Testis (tissue), 2 donors: ENCODE measurements at regions not wholly inside any gene's neighbourhood (a gene's known extent, or its start where the extent isn't known, plus 50 kb on each side); places are given as distances from the start of the nearest gene placed in this dataset.

ENCODE experiments used
- DNase-seq: peaks from one replicate; pipeline ENCODE4 v3.0.0-alpha.2; 2019
- H3K27ac ChIP-seq, 2 donors: fragments of 200-600 bp; sonication (generic); one replicate each; pipeline ENCODE4 v1.5.1; 2019
- H3K27me3 ChIP-seq: fragments of 200-600 bp; sonication (generic); one replicate; pipeline ENCODE4 v1.5.1; 2019
- H3K36me3 ChIP-seq: fragments of 200-600 bp; sonication (generic); one replicate; pipeline ENCODE4 v1.5.1; 2017; ENCODE audit warnings: low read depth; ENCODE audit errors: missing control alignments
- H3K4me1 ChIP-seq: fragments of 200-600 bp; sonication (generic); one replicate; pipeline ENCODE4 v1.5.1; 2019
- H3K4me3 ChIP-seq, 2 donors: fragments of 200-600 bp; sonication (generic); one replicate each; pipeline ENCODE4 v1.5.1; 2017 to 2019
- H3K9me3 ChIP-seq: fragments of 200-600 bp; sonication (generic); one replicate; pipeline ENCODE4 v1.5.1; 2017
- POLR2A ChIP-seq: fragments of 450-650 bp; IDR thresholded peaks from one replicate; pipeline ENCODE4 v1.6.1; 2017; ENCODE audit warnings: antibody characterized with exemption, mild to moderate bottlenecking, moderate library complexity
- WGBS, 2 donors: methylation state at CpG; one replicate each; pipeline ENCODE4 v1.1.5; 2018; 5-methylcytosine and 5-hydroxymethylcytosine counted together
- intact Hi-C: fragments of 100-400 bp; cut with DNase I; formaldehyde crosslinking; loops from one replicate; pipeline ENCODE4 v1.15.1; 2023; ENCODE audit warnings: low total_unique reads
- TF ChIP-seq, protein P1 (sequence below), 3 experiments: fragments of 450-650 bp in 2 of 3; fragments of 200-600 bp in 1 of 3; sonication (generic) in 1 of 3; IDR thresholded peaks; one replicate each; pipeline ENCODE4 v1.5.1; 2016 to 2019; ENCODE audit warnings: antibody characterized with exemption in 3 of 3, mild to moderate bottlenecking in 2 of 3, moderate library complexity in 1 of 3

DNA sequence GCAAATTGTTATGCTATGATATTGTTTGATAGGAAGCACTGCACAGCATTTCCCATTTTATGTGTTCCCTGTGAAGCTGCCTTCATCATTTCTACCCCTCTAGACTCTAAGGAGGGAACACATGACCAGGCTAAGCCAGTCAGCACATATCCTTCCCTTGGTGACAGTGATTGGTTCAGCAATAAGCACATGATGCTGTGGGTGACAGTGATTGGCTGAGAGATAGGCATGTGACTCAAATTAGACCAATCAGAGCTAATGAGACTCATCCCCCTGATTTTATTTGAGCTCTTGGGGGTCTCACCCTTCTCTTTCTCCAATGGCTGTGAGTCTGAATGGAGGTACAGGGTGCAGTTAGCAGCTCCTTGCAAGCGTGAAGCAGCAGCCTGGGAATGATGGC lies 195.2 kb downstream of the NUAK1 start:
- WGBS, 2 donors = 63 to 80% methylated on average over 1 of the region's 1 CpG
- intact Hi-C loops = no loop called here

DNA sequence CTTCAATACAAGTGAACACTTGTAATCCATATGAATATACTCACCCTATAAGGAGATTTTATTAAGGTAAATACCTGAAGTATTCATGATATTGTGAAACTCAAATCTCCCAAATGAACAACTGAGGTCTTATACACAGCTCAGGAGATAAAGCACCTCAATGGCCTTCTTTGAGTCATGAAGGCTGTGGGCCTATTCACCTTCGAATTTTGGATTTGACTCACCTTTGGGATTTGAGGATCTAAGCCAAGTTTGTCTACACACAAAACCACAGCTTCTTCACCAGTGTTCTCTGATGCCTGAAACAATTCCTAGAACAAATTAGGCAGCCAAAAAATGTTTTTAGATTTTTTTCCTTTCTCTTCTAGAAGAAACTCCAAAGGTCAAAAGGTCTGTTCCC lies 194.1 kb downstream of the NUAK1 start:
- intact Hi-C loops = no loop called here

More for the DNA sequence above, 195.2 kb downstream of the NUAK1 start:
- Histone ChIP-seq H3K27me3 (no peaks in the 10 kb centered on the region), H3K27ac (no peak overlapping the region), H3K9me3 (no peaks in the 10 kb centered on the region), H3K36me3 (no peaks in the 10 kb centered on the region), H3K4me1 (no peaks in the 10 kb centered on the region), H3K4me3 (no peak overlapping the region)
- DNase-seq = peak; percentile 18
- TF ChIP-seq, protein P1, sequence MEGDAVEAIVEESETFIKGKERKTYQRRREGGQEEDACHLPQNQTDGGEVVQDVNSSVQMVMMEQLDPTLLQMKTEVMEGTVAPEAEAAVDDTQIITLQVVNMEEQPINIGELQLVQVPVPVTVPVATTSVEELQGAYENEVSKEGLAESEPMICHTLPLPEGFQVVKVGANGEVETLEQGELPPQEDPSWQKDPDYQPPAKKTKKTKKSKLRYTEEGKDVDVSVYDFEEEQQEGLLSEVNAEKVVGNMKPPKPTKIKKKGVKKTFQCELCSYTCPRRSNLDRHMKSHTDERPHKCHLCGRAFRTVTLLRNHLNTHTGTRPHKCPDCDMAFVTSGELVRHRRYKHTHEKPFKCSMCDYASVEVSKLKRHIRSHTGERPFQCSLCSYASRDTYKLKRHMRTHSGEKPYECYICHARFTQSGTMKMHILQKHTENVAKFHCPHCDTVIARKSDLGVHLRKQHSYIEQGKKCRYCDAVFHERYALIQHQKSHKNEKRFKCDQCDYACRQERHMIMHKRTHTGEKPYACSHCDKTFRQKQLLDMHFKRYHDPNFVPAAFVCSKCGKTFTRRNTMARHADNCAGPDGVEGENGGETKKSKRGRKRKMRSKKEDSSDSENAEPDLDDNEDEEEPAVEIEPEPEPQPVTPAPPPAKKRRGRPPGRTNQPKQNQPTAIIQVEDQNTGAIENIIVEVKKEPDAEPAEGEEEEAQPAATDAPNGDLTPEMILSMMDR (IDR thresholded peaks at IDR 0.05) = no peak
- TF ChIP-seq POLR2A = no peak

DNA sequence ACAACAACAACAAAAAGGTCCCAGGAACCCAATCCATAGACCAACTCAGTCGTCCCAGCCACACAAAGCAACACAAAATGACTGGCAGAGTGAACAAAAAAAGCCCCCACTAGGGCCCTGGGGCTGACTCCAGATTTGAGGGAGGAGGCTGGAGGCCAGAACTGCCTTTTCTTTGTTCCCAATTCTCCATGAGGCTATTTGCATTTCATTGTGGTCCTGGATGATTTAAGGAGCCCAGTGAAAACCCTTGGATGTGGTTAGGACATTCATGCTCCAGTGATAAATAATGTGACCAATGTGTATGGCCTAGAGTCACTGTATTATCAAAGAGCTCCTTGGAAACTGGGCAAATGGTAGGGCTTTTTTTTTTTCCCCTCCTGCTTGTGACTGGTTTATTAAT lies 192.9 kb downstream of the NUAK1 start:
- H3K4me3 ChIP-seq = no peak overlapping the region
- H3K9me3 ChIP-seq = no peaks in the 10 kb centered on the region
- H3K4me1 ChIP-seq = no peaks in the 10 kb centered on the region
- H3K27ac ChIP-seq = no peak overlapping the region
- H3K27me3 ChIP-seq = no peaks in the 10 kb centered on the region
- DNase-seq = no peak
- TF ChIP-seq, protein P1 (IDR thresholded peaks at IDR 0.05) = no peak
- TF ChIP-seq POLR2A = no peak
- no peaks in the 10 kb centered on the region for H3K36me3 ChIP-seq
- 81 to 83% methylated on average over 1 of the region's 1 CpG for WGBS, 2 donors
- intact Hi-C loops = no loop called here

More for the DNA sequence above, 194.1 kb downstream of the NUAK1 start:
- Histone ChIP-seq H3K4me3 (no peak overlapping the region), H3K4me1 (no peaks in the 10 kb centered on the region), H3K27me3 (no peaks in the 10 kb centered on the region), H3K27ac (no peak overlapping the region), H3K9me3 (no peaks in the 10 kb centered on the region), H3K36me3 (no peaks in the 10 kb centered on the region)
- DNase-seq = no peak
- TF ChIP-seq, protein P1 (IDR thresholded peaks at IDR 0.05) = no peak
- TF ChIP-seq POLR2A = no peak
- WGBS, 2 donors = 56 to 68% methylated on average over 1 of the region's 1 CpG

DNA sequence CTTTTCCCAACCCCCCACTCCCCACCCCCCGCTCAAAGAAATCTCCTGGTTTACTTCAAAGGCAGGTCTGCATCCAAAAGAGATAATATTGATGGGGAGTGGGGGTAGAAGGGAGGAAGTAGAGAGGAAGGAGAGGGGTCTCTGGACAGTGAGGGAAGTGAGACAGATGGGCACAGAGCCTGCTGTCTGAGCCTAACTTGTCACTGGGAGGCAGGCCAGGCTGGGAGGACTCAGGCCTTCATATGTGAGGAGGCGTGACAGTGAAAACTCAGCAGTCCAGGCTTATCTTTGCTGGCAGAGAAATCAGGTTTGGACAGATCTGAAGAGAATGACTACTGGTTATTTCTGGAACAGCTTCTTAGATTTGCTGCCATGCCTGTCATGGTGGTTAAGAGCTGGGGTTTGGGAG lies 192.3 kb downstream of the NUAK1 start:
- peak; percentile 76 for DNase-seq
- Histone ChIP-seq H3K4me3 (no peak overlapping the region), H3K27me3 (no peaks in the 10 kb centered on the region), H3K4me1 (no peaks in the 10 kb centered on the region), H3K36me3 (no peaks in the 10 kb centered on the region), H3K9me3 (no peaks in the 10 kb centered on the region), H3K27ac (no peak overlapping the region)
- no peak for TF ChIP-seq POLR2A
- TF ChIP-seq, protein P1 (IDR thresholded peaks at IDR 0.05) = no peak
- 67 to 74% methylated on average over 2 of the region's 2 CpGs for WGBS, 2 donors
- intact Hi-C loops = no loop called here

DNA sequence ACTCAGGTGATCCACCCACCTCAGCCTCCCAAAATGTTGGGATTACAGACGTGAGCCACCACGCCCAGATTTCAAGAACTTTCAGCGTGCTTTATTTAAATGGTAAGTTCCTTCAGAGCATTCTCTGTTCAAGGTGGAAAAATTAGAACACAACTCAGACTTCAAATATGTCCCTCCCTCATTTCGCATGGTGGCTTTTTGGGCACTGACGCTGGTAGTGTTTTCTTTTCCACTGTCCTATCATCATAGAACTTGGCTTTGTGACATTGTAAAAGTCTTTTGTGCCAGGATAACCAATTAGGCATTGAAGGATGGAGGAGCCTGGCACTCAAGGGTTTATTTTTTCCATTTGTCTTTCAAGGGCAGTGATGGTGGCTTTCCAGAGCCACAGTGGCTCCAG lies 190.8 kb downstream of the NUAK1 start:
- intact Hi-C loops = no loop called here

More for the DNA sequence above, 190.8 kb downstream of the NUAK1 start:
- no peak overlapping the region for H3K4me3 ChIP-seq
- H3K4me1 ChIP-seq = no peaks in the 10 kb centered on the region
- no peaks in the 10 kb centered on the region for H3K9me3 ChIP-seq
- WGBS, 2 donors = 88 to 91% methylated on average over 5 of the region's 5 CpGs
- H3K27ac ChIP-seq = no peak overlapping the region
- DNase-seq = no peak
- no peak for TF ChIP-seq POLR2A
- TF ChIP-seq, protein P1 (IDR thresholded peaks at IDR 0.05) = no peak
- H3K27me3 ChIP-seq = no peaks in the 10 kb centered on the region
- no peaks in the 10 kb centered on the region for H3K36me3 ChIP-seq
